Testis (tissue), 2 donors: ENCODE measurements at regions not wholly inside any gene's neighbourhood (a gene's known extent, or its start where the extent isn't known, plus 50 kb on each side); places are given as distances from the start of the nearest gene placed in this dataset.

Experiments used
- CTCF ChIP-seq, 3 experiments: fragments of 450-650 bp in 2 of 3; fragments of 200-600 bp in 1 of 3; sonication (generic) in 1 of 3; IDR thresholded peaks; one replicate each; pipeline ENCODE4 v1.5.1; 2016 to 2019; ENCODE audit warnings: antibody characterized with exemption in 3 of 3, mild to moderate bottlenecking in 2 of 3, moderate library complexity in 1 of 3
- POLR2A ChIP-seq: fragments of 450-650 bp; IDR thresholded peaks from one replicate; pipeline ENCODE4 v1.6.1; 2017; ENCODE audit warnings: antibody characterized with exemption, mild to moderate bottlenecking, moderate library complexity

GRCh38 chr5:2022436-2022835, 139.7 kb upstream of the IRX4 start:
- TF ChIP-seq CTCF (IDR thresholded peaks at IDR 0.05) (no peak), POLR2A (no peak)
